Activated CD4-positive, alpha-beta T cell treated with anti-CD3 and anti-CD28 coated beads, Interleukin-2, amount 10 ng/mL, durations not matched to agents 24 days and 14 days (primary cell): ENCODE measurements at regions not wholly inside any gene's neighbourhood (a gene's known extent, or its start where the extent isn't known, plus 50 kb on each side); places are given as distances from the start of the nearest gene placed in this dataset.

ENCODE experiments used
- DNase-seq: peaks from one replicate; pipeline ENCODE4 v3.0.0; 2022
- H3K27ac Mint-ChIP-seq: one replicate; pipeline ENCODE4 v1.8.0; 2022; ENCODE audit warnings: mild to moderate bottlenecking, mixed read lengths
- H3K27me3 Mint-ChIP-seq: one replicate; pipeline ENCODE4 v1.8.0; 2022; ENCODE audit warnings: mixed read lengths
- H3K36me3 Mint-ChIP-seq: one replicate; pipeline ENCODE4 v1.8.0; 2022; ENCODE audit warnings: low read depth, mild to moderate bottlenecking, mixed read lengths
- H3K4me1 Mint-ChIP-seq: one replicate; pipeline ENCODE4 v1.8.0; 2021; ENCODE audit warnings: mixed read lengths
- H3K4me3 Mint-ChIP-seq: one replicate; pipeline ENCODE4 v1.8.0; 2022; ENCODE audit warnings: mild to moderate bottlenecking, moderate library complexity, mixed read lengths
- H3K9me3 Mint-ChIP-seq: one replicate; pipeline ENCODE4 v1.8.0; 2021; ENCODE audit warnings: mixed read lengths
- intact Hi-C: fragments of 100-400 bp; cut with micrococcal nuclease; formaldehyde crosslinking; loops from one replicate; pipeline ENCODE4 v1.15.1; 2023

GRCh38 chr13:106683179-106683578 lies 115.2 kb upstream of the ARGLU1 start:
- Mint-ChIP-seq H3K27me3 (no peaks in the 10 kb centered on the region), H3K36me3 (no peaks in the 10 kb centered on the region), H3K27ac (no peak overlapping the region), H3K4me1 (no peaks in the 10 kb centered on the region), H3K9me3 (no peaks in the 10 kb centered on the region), H3K4me3 (no peak overlapping the region)
- peak; percentile 37 for DNase-seq
- intact Hi-C loops: no loop called here

GRCh38 chr13:106681997-106682396 lies 114.1 kb upstream of the ARGLU1 start:
- intact Hi-C loops: no loop called here
- H3K27ac Mint-ChIP-seq: no peak overlapping the region

GRCh38 chr13:106681536-106681935 lies 113.6 kb upstream of the ARGLU1 start:
- Mint-ChIP-seq H3K27me3 (no peaks in the 10 kb centered on the region), H3K36me3 (no peaks in the 10 kb centered on the region), H3K4me1 (no peaks in the 10 kb centered on the region)

More at GRCh38 chr13:106681997-106682396, 114.1 kb upstream of the ARGLU1 start:
- no peaks in the 10 kb centered on the region for H3K36me3 Mint-ChIP-seq
- H3K9me3 Mint-ChIP-seq: no peaks in the 10 kb centered on the region
- no peak for DNase-seq
- no peak overlapping the region for H3K4me3 Mint-ChIP-seq
- no peaks in the 10 kb centered on the region for H3K4me1 Mint-ChIP-seq
- H3K27me3 Mint-ChIP-seq: no peaks in the 10 kb centered on the region

GRCh38 chr13:106680796-106681472 lies 113.0 kb upstream of the ARGLU1 start:
- no peak overlapping the region for H3K27ac Mint-ChIP-seq
- no peaks in the 10 kb centered on the region for H3K9me3 Mint-ChIP-seq
- intact Hi-C loops: no loop called here
- no peaks in the 10 kb centered on the region for H3K27me3 Mint-ChIP-seq
- no peaks in the 10 kb centered on the region for H3K4me1 Mint-ChIP-seq
- H3K4me3 Mint-ChIP-seq: no peak overlapping the region
- H3K36me3 Mint-ChIP-seq: no peaks in the 10 kb centered on the region
- DNase-seq: peak; percentile 24

More at GRCh38 chr13:106681536-106681935, 113.6 kb upstream of the ARGLU1 start:
- no peak for DNase-seq
- intact Hi-C loops: no loop called here
- Mint-ChIP-seq H3K27ac (no peak overlapping the region), H3K9me3 (no peaks in the 10 kb centered on the region), H3K4me3 (no peak overlapping the region)

GRCh38 chr13:106678646-106679418 lies 110.9 kb upstream of the ARGLU1 start:
- Mint-ChIP-seq H3K4me3 (no peak overlapping the region), H3K27me3 (no peaks in the 10 kb centered on the region), H3K9me3 (no peaks in the 10 kb centered on the region), H3K36me3 (no peaks in the 10 kb centered on the region), H3K4me1 (no peaks in the 10 kb centered on the region), H3K27ac (no peak overlapping the region)
- intact Hi-C loops: no loop called here
- no peak for DNase-seq

GRCh38 chr13:106675311-106675710 lies 107.4 kb upstream of the ARGLU1 start:
- Mint-ChIP-seq H3K9me3 (no peaks in the 10 kb centered on the region), H3K27me3 (no peaks in the 10 kb centered on the region), H3K4me3 (no peak overlapping the region), H3K36me3 (no peaks in the 10 kb centered on the region), H3K27ac (no peak overlapping the region), H3K4me1 (no peaks in the 10 kb centered on the region)
- intact Hi-C loops: no loop called here
- DNase-seq: no peak

- H3K27ac Mint-ChIP-seq: no peak overlapping the region
- DNase-seq: no peak
- no peak overlapping the region for H3K4me3 Mint-ChIP-seq
- no peaks in the 10 kb centered on the region for H3K9me3 Mint-ChIP-seq
- H3K4me1 Mint-ChIP-seq: no peaks in the 10 kb centered on the region
- intact Hi-C loops: no loop called here
- H3K36me3 Mint-ChIP-seq: no peaks in the 10 kb centered on the region
- H3K27me3 Mint-ChIP-seq: no peaks in the 10 kb centered on the region
Observed at GRCh38 chr13:106660746-106661625, 93.0 kb upstream of the ARGLU1 start.

- DNase-seq: peak; percentile 7
- Mint-ChIP-seq H3K27ac (no peak overlapping the region), H3K4me3 (no peak overlapping the region), H3K4me1 (no peaks in the 10 kb centered on the region), H3K36me3 (no peaks in the 10 kb centered on the region), H3K9me3 (no peaks in the 10 kb centered on the region), H3K27me3 (no peaks in the 10 kb centered on the region)
- intact Hi-C loops: no loop called here
Observed at GRCh38 chr13:106657104-106657503, 89.2 kb upstream of the ARGLU1 start.

GRCh38 chr13:106656186-106656585 lies 88.2 kb upstream of the ARGLU1 start:
- Mint-ChIP-seq H3K36me3 (no peaks in the 10 kb centered on the region), H3K4me3 (no peak overlapping the region), H3K27me3 (no peaks in the 10 kb centered on the region), H3K9me3 (no peaks in the 10 kb centered on the region), H3K27ac (no peak overlapping the region), H3K4me1 (no peaks in the 10 kb centered on the region)
- intact Hi-C loops: no loop called here
- DNase-seq: no peak

- Mint-ChIP-seq H3K27ac (no peak overlapping the region), H3K4me1 (no peaks in the 10 kb centered on the region), H3K9me3 (no peaks in the 10 kb centered on the region), H3K4me3 (no peak overlapping the region), H3K27me3 (no peaks in the 10 kb centered on the region), H3K36me3 (no peaks in the 10 kb centered on the region)
- peak; percentile 10 for DNase-seq
- intact Hi-C loops: no loop called here
Observed at GRCh38 chr13:106651442-106651841, 83.5 kb upstream of the ARGLU1 start.

GRCh38 chr13:106650690-106651205 lies 82.8 kb upstream of the ARGLU1 start:
- H3K36me3 Mint-ChIP-seq: no peaks in the 10 kb centered on the region
- no peaks in the 10 kb centered on the region for H3K4me1 Mint-ChIP-seq
- no peak overlapping the region for H3K27ac Mint-ChIP-seq
- intact Hi-C loops: no loop called here
- H3K4me3 Mint-ChIP-seq: no peak overlapping the region
- no peaks in the 10 kb centered on the region for H3K9me3 Mint-ChIP-seq
- peak; percentile 20 for DNase-seq
- H3K27me3 Mint-ChIP-seq: no peaks in the 10 kb centered on the region

GRCh38 chr13:106649495-106649894 lies 81.6 kb upstream of the ARGLU1 start:
- H3K27me3 Mint-ChIP-seq: no peaks in the 10 kb centered on the region
- no peak for DNase-seq
- H3K4me1 Mint-ChIP-seq: no peaks in the 10 kb centered on the region
- no peaks in the 10 kb centered on the region for H3K9me3 Mint-ChIP-seq
- no peak overlapping the region for H3K4me3 Mint-ChIP-seq
- H3K27ac Mint-ChIP-seq: no peak overlapping the region
- no peaks in the 10 kb centered on the region for H3K36me3 Mint-ChIP-seq
- intact Hi-C loops: no loop called here

- no peak overlapping the region for H3K4me3 Mint-ChIP-seq
- H3K27me3 Mint-ChIP-seq: no peaks in the 10 kb centered on the region
- intact Hi-C loops: no loop called here
- no peak for DNase-seq
- no peaks in the 10 kb centered on the region for H3K36me3 Mint-ChIP-seq
- no peaks in the 10 kb centered on the region for H3K4me1 Mint-ChIP-seq
- H3K27ac Mint-ChIP-seq: no peak overlapping the region
- H3K9me3 Mint-ChIP-seq: no peaks in the 10 kb centered on the region
Observed at GRCh38 chr13:106640515-106640914, 72.6 kb upstream of the ARGLU1 start.

- DNase-seq: no peak
- Mint-ChIP-seq H3K9me3 (no peaks in the 10 kb centered on the region), H3K27ac (no peak overlapping the region), H3K4me1 (no peaks in the 10 kb centered on the region), H3K27me3 (no peaks in the 10 kb centered on the region), H3K4me3 (no peak overlapping the region), H3K36me3 (no peaks in the 10 kb centered on the region)
- intact Hi-C loops: no loop called here
Observed at GRCh38 chr13:106637519-106637918, 69.6 kb upstream of the ARGLU1 start.
